ENCODE measurements at regions not wholly inside any gene's neighbourhood (a gene's known extent, or its start where the extent isn't known, plus 50 kb on each side); places are given as distances from the start of the nearest gene placed in this dataset.

DNA sequence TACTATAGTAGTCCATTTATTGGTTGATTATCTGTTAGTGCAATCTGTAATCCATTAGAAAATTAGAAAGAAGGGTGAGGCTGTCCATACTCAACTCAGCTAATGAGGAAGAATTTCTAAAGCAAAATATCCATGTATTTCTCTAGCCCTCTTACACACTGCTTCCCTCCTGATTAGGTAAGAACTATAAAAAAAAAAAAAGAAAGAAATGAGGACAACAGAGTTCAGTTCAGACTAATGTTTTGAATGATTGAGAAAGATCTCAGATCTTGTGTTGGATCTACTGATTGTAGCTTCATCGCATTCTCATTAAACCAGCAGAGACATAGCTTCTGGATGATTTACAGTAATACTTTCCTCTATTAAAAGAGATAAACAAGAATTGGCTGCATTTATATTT, 233.3 kb downstream of the KLF5 start:
- H3K9me3 ChIP-seq: no peaks in the 10 kb centered on the region
- no peaks in the 10 kb centered on the region for H3K27me3 ChIP-seq
- TF ChIP-seq, protein P1, sequence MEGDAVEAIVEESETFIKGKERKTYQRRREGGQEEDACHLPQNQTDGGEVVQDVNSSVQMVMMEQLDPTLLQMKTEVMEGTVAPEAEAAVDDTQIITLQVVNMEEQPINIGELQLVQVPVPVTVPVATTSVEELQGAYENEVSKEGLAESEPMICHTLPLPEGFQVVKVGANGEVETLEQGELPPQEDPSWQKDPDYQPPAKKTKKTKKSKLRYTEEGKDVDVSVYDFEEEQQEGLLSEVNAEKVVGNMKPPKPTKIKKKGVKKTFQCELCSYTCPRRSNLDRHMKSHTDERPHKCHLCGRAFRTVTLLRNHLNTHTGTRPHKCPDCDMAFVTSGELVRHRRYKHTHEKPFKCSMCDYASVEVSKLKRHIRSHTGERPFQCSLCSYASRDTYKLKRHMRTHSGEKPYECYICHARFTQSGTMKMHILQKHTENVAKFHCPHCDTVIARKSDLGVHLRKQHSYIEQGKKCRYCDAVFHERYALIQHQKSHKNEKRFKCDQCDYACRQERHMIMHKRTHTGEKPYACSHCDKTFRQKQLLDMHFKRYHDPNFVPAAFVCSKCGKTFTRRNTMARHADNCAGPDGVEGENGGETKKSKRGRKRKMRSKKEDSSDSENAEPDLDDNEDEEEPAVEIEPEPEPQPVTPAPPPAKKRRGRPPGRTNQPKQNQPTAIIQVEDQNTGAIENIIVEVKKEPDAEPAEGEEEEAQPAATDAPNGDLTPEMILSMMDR (IDR thresholded peaks at IDR 0.05): no peak
- no peak for TF ChIP-seq POLR2A (IDR thresholded peaks at IDR 0.05)
- H3K4me3 ChIP-seq: no peak overlapping the region
- ATAC-seq (no peak), DNase-seq (no peak)
- no peaks in the 10 kb centered on the region for H3K36me3 ChIP-seq (replicated peaks in 1 of 2; ENCODE audit: insufficient read depth in 1 of 2, low read depth in 2 of 2)
- WGBS, 2 donors: 93 to 100% methylated on average over 1 of the region's 1 CpG
- H3K27ac ChIP-seq: no peak overlapping the region
- H3K4me1 ChIP-seq: no peaks in the 10 kb centered on the region
- intact Hi-C loops (cut with DNase I): no loop called here

GRCh38 chr13:73290844-73291243, 232.0 kb downstream of the KLF5 start:
- WGBS, 2 donors: 51 to 57% methylated on average over 4 of the region's 4 CpGs

DNA sequence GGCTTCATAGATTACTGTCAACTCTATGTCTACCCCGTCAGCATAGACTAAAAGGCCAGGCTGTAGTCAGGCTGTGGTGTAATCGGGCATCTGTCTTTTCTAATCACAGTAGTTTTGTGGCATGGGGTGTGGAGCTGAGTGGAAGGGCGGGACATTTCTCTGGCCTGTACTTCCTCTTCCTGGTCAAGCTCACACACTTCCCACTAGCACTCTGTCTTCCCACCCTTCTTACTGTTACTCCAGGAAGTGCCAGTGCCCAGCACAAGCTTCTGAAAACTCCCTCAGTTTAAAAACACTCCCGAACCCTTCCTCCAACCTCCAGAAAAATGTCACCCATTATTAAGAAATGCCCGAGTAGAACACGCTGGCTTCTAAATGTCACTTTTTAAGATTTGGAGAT, 229.8 kb downstream of the KLF5 start:
- TF ChIP-seq POLR2A (IDR thresholded peaks at IDR 0.05): no peak
- TF ChIP-seq, protein P1 (IDR thresholded peaks at IDR 0.05): no peak
- Histone ChIP-seq H3K9me3 (no peaks in the 10 kb centered on the region), H3K4me3 (no peak overlapping the region), H3K36me3 (replicated peaks in 1 of 2; ENCODE audit: insufficient read depth in 1 of 2, low read depth in 2 of 2) (no peaks in the 10 kb centered on the region), H3K27me3 (no peaks in the 10 kb centered on the region), H3K4me1 (no peaks in the 10 kb centered on the region), H3K27ac (no peak overlapping the region)
- WGBS, 2 donors: 86 to 90% methylated on average over 6 of the region's 6 CpGs
- DNase-seq: no peak
- no peak for ATAC-seq
- intact Hi-C loops (cut with DNase I): no loop called here

More at GRCh38 chr13:73290844-73291243, 232.0 kb downstream of the KLF5 start:
- Histone ChIP-seq H3K27ac (no peak overlapping the region), H3K27me3 (no peaks in the 10 kb centered on the region), H3K9me3 (no peaks in the 10 kb centered on the region), H3K36me3 (replicated peaks in 1 of 2; ENCODE audit: insufficient read depth in 1 of 2, low read depth in 2 of 2) (no peaks in the 10 kb centered on the region), H3K4me3 (no peak overlapping the region), H3K4me1 (no peaks in the 10 kb centered on the region)
- DNase-seq (no peak), ATAC-seq (no peak)
- TF ChIP-seq POLR2A (IDR thresholded peaks at IDR 0.05): no peak
- TF ChIP-seq, protein P1 (IDR thresholded peaks at IDR 0.05): no peak
- intact Hi-C loops (cut with DNase I): no loop called here

- Histone ChIP-seq H3K4me1 (no peaks in the 10 kb centered on the region), H3K9me3 (no peaks in the 10 kb centered on the region), H3K36me3 (replicated peaks in 1 of 2; ENCODE audit: insufficient read depth in 1 of 2, low read depth in 2 of 2) (no peaks in the 10 kb centered on the region), H3K27me3 (no peaks in the 10 kb centered on the region), H3K27ac (no peak overlapping the region), H3K4me3 (no peak overlapping the region)
- DNase-seq (no peak), ATAC-seq (no peak)
- TF ChIP-seq, protein P1 (IDR thresholded peaks at IDR 0.05): no peak
- TF ChIP-seq POLR2A (IDR thresholded peaks at IDR 0.05): no peak
- 35 to 43% methylated on average over 3 of the region's 3 CpGs for WGBS, 2 donors
- intact Hi-C loops (cut with DNase I): no loop called here
Measured at GRCh38 chr13:73287831-73288230, 229.0 kb downstream of the KLF5 start.

DNA sequence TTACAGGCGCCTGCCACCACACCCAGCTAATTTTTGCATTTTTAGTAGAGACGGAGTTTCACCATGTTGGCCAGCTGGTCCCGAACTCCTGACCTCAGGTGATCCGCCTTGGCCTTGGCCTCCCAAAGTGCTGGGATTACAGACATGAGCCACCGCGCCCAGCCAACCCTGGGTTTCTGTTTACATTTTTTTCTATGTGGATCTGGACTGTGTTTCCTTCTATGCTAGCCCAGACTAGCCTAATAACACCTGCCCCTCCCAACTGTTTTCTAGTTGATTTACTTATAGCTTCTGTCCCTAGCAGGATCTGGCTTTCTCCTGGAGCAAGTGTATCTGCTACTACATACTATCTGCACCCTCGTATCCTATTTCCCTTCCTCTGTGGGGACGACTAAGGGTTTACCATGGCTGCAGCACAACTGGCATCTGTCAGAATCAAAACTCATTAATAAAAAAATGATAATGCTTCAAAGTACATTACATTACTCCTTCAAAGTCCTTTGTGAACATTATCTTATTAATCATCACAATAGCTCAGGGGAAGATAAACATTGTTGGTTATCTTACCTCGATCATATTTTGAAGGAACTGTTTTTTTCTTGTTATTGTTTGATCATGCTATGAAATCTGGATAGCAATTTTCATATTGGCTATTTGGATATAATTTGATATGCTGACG, 228.3 kb downstream of the KLF5 start:
- Histone ChIP-seq H3K9me3 (no peaks in the 10 kb centered on the region), H3K27me3 (no peaks in the 10 kb centered on the region), H3K4me3 (no peak overlapping the region), H3K36me3 (replicated peaks in 1 of 2; ENCODE audit: insufficient read depth in 1 of 2, low read depth in 2 of 2) (no peaks in the 10 kb centered on the region), H3K4me1 (no peaks in the 10 kb centered on the region), H3K27ac (no peak overlapping the region)
- 66 to 74% methylated on average over 10 of the region's 10 CpGs for whole genome bisulfite sequencing, 2 donors
- TF ChIP-seq, protein P1 (IDR thresholded peaks at IDR 0.05): no peak
- TF ChIP-seq POLR2A (IDR thresholded peaks at IDR 0.05): no peak
- ATAC-seq (no peak), DNase-seq (no peak)
- intact Hi-C loops (cut with DNase I): no loop called here

Measured in body of pancreas (tissue), 4 donors.